HG03457 (cell line): ENCODE measurements at regions not wholly inside any gene's neighbourhood (a gene's known extent, or its start where the extent isn't known, plus 50 kb on each side); places are given as distances from the start of the nearest gene placed in this dataset.
A peak's percentile ranks its signal among the peaks of the same experiment; 100 is the strongest.
"Not testable (repeated sequence)": the region's sequence is repeated elsewhere in the genome, so short reads cannot be mapped to it uniquely, and the experiment has no call there.

Experiments used
- ATAC-seq: cut with Tn5 transposase; IDR thresholded peaks from one replicate; pipeline ENCODE4 v1.9.1; 2021; ENCODE audit warnings: moderate number of reproducible peaks; ENCODE audit not compliant: unreplicated experiment

GRCh38 chr12:74676955-74677354 lies 139.3 kb downstream of the ATXN7L3B start:
- not testable (repeated sequence) for ATAC-seq

- no peak for ATAC-seq
These were observed 147.8 kb downstream of the ATXN7L3B start for GRCh38 chr12:74685385-74685784.

GRCh38 chr12:74689071-74689655 lies 151.5 kb downstream of the ATXN7L3B start:
- ATAC-seq = no peak

GRCh38 chr12:74689929-74690328 lies 152.3 kb downstream of the ATXN7L3B start:
- ATAC-seq = no peak

GRCh38 chr12:74719447-74719846 lies 181.8 kb downstream of the ATXN7L3B start:
- no peak for ATAC-seq

GRCh38 chr12:74722709-74723108 lies 185.1 kb downstream of the ATXN7L3B start:
- peak; percentile 83 for ATAC-seq

GRCh38 chr12:74725154-74725553 lies 187.5 kb downstream of the ATXN7L3B start:
- ATAC-seq = no peak

GRCh38 chr12:74728006-74728405 lies 190.4 kb downstream of the ATXN7L3B start:
- ATAC-seq = no peak

GRCh38 chr12:74732164-74732784 lies 194.6 kb downstream of the ATXN7L3B start:
- ATAC-seq = no peak

GRCh38 chr12:74732826-74733225 lies 195.2 kb downstream of the ATXN7L3B start:
- no peak for ATAC-seq

GRCh38 chr12:74741112-74741511 lies 203.5 kb downstream of the ATXN7L3B start:
- no peak for ATAC-seq

GRCh38 chr12:74747305-74747704 lies 209.7 kb downstream of the ATXN7L3B start:
- ATAC-seq = no peak

- ATAC-seq = no peak
These were observed 213.8 kb downstream of the ATXN7L3B start for GRCh38 chr12:74751441-74751840.

GRCh38 chr12:74752215-74752614 lies 214.6 kb downstream of the ATXN7L3B start:
- ATAC-seq = no peak

- ATAC-seq = no peak
These were observed 232.9 kb downstream of the ATXN7L3B start for GRCh38 chr12:74770552-74770951.

- no peak for ATAC-seq
These were observed 237.6 kb downstream of the ATXN7L3B start for GRCh38 chr12:74775276-74775675.

GRCh38 chr12:74776378-74776777 lies 238.7 kb downstream of the ATXN7L3B start:
- no peak for ATAC-seq

- ATAC-seq = no peak
These were observed 242.7 kb downstream of the ATXN7L3B start for GRCh38 chr12:74780182-74780849.

GRCh38 chr12:74780850-74781241 lies 243.2 kb downstream of the ATXN7L3B start:
- not testable (repeated sequence) for ATAC-seq

GRCh38 chr12:74781991-74782485 lies 244.4 kb downstream of the ATXN7L3B start:
- no peak for ATAC-seq

GRCh38 chr12:74790931-74791330 lies 253.3 kb downstream of the ATXN7L3B start:
- ATAC-seq = no peak

- ATAC-seq = no peak
These were observed 253.7 kb downstream of the ATXN7L3B start for GRCh38 chr12:74791365-74791764.
